ENCODE measurements at regions not wholly inside any gene's neighbourhood (a gene's known extent, or its start where the extent isn't known, plus 50 kb on each side); places are given as distances from the start of the nearest gene placed in this dataset.

DNA sequence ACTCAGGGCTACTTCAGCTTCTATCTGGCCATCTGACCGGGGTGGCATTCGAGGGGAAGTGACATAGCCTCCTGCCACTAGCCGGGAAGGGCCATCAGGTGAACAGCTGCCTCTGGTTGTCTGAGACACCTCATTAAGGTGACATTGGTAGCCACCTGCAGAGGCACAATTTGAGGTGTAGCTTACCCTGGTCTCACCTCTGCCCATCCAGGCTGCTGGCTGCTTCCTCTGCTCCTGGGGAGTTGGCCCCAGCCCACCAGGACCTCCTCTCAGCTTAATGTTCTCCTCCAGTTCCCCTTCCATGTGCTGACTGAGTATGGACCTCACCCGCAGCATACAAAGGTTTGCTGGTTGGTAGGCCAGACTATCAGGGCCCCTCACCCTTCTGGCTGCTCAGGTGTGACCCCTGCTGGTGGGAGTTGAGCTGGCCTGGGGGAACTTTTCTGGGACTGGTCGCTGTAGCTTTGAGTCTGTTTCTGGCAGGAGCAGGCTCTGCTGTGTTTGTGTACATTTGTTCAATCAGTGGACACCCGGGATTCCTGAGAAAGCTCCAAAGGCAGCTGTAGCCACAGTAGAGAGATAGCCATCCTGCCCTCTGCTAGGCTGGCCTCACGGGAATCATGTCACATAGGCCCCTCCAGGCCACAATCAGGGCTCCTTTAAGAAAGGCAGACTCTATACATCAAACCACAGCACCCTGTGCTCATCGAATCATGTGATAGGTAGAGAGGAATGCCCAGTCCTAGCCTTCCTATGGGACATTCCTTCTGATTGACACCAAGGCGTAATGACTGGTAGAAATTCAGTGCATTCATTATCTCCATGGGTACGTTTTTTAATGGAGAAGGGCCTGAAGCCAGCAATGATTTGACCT, 295.1 kb upstream of the PLET1 start:
- no peak overlapping the region for H3K4me3 Mint-ChIP-seq
- H3K9me3 Mint-ChIP-seq: no peaks in the 10 kb centered on the region
- no peaks in the 10 kb centered on the region for H3K36me3 Mint-ChIP-seq (ENCODE audit: low read depth)
- H3K4me1 Mint-ChIP-seq (ENCODE audit: low read depth): no peaks in the 10 kb centered on the region
- H3K27ac Mint-ChIP-seq: no peak overlapping the region
- H3K27me3 Mint-ChIP-seq: peaks cover 7% of the 10 kb centered on the region

DNA sequence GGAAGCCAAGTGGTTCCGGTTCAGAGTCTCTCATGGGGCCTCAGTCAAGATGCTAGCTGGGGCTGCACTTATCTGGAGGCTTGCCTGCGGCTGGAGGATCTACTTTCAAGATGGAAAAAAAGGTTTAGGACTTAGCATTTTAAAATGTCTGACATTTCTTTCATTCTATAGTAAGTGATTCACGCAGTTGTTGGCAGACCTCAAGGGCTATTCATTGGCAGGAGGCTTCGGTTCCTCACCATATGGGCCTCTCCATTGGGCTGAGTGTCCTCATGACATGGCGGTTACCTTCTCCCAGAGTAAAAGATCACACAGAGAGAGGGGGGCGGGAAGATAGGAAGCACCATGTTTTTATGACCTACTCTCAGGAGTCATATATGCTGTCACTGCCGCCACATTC, 298.0 kb upstream of the PLET1 start:
- Mint-ChIP-seq H3K27me3 (no peaks in the 10 kb centered on the region), H3K9me3 (no peaks in the 10 kb centered on the region), H3K36me3 (ENCODE audit: low read depth) (no peaks in the 10 kb centered on the region), H3K27ac (no peak overlapping the region), H3K4me3 (no peak overlapping the region), H3K4me1 (ENCODE audit: low read depth) (no peaks in the 10 kb centered on the region)

DNA sequence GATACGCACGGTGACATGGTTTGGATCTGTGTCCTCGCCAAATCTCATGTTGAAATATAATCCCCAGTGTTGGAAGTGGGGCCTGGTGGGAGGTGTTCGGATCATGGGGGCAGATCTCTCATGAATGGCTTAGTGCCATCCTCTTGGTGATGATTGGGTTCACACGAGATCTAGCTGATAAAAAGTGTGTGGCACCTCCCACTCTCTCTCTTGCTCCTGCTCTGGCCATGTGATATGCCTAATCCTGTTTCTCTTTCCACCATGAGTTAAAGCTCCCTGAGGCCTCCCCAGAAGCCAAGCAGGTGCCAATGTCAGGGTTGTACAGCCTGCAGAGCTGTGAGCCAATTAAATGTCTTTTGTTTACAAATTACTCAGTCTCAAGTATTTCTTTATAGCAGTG, 303.1 kb upstream of the PLET1 start:
- Mint-ChIP-seq H3K27ac (no peak overlapping the region), H3K27me3 (peaks cover 15% of the 10 kb centered on the region), H3K36me3 (ENCODE audit: low read depth) (no peaks in the 10 kb centered on the region), H3K9me3 (no peaks in the 10 kb centered on the region), H3K4me3 (no peak overlapping the region), H3K4me1 (ENCODE audit: low read depth) (no peaks in the 10 kb centered on the region)

DNA sequence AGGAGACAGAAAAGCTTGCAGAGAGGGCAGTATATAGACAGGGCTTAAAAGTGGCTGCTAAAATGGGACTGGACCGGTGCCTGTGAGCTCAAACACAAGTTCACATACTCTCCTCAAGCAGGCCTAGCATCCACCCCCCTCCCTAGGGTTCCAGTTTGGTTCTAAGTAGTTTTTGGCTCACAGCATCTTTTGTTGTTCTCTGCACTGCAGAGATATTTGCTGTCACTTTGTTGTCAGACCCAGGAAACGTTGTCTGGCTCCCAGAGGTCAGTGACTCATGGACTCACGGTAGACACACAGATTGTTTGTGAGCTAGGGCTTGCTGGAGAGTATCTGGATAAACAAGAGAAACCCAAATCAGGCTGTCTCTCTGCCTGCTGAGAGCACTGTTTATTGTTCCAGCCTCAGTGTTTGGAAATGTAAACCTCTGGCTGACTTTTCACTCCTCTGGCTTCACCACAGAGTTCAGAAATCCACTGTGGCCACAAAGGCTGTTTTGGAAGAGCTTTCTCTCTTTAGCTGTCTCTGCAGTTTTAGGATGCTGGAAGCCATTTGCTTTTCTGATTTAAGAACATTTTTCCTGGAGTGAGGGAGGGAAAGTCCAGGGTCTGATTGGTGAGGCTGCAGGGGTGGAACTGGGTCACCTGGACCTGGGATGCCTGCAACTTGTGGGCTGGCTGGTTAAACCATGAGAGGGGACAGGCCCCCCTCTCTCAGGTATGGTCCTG, 303.7 kb upstream of the PLET1 start:
- Mint-ChIP-seq H3K27me3 (peaks cover 17% of the 10 kb centered on the region), H3K4me3 (no peak overlapping the region), H3K27ac (no peak overlapping the region), H3K9me3 (no peaks in the 10 kb centered on the region), H3K36me3 (ENCODE audit: low read depth) (no peaks in the 10 kb centered on the region), H3K4me1 (ENCODE audit: low read depth) (no peaks in the 10 kb centered on the region)

DNA sequence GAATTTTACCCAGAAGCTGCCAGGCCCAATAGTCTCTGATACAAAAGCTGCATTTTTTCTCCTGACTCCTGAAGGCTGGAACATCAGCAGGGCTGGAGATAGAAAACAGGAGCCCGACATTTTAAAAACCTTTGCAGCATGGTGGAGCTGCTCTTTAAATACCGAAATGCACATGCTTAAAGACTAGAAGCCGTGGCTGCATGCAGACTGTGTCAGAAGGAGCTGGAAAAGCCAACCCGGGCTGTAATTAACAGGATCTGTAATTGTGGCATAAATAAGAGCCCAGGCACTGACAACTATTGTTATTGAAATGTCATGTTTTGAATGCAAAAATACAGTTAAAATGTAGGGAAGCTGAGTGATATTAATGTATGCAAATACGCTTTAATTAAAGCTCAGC, 304.9 kb upstream of the PLET1 start:
- H3K4me3 Mint-ChIP-seq: no peak overlapping the region
- no peaks in the 10 kb centered on the region for H3K9me3 Mint-ChIP-seq
- no peak overlapping the region for H3K27ac Mint-ChIP-seq
- H3K36me3 Mint-ChIP-seq (ENCODE audit: low read depth): no peaks in the 10 kb centered on the region
- no peaks in the 10 kb centered on the region for H3K4me1 Mint-ChIP-seq (ENCODE audit: low read depth)
- peaks cover 29% of the 10 kb centered on the region for H3K27me3 Mint-ChIP-seq

DNA sequence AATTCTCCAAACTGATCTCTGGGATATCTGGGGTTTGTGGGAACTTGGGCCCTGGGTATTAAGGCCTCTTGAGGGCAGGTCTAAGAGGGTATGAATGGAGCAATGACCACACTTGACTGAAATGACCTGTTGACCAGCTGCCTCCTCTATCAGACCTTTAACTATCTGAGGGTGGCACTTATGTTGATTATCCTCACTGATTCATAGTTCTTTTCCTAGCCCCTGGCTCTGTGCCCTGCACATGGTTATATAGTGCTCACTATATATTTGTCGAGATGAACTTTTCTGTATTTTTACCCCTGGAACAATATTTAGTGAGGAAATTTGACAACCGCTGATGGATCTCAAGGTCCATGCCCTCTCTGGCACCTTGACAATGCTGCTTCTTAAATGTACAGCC, 305.5 kb upstream of the PLET1 start:
- Mint-ChIP-seq H3K9me3 (no peaks in the 10 kb centered on the region), H3K4me1 (ENCODE audit: low read depth) (no peaks in the 10 kb centered on the region), H3K4me3 (no peak overlapping the region), H3K27me3 (peaks cover 35% of the 10 kb centered on the region), H3K27ac (no peak overlapping the region), H3K36me3 (ENCODE audit: low read depth) (no peaks in the 10 kb centered on the region)

DNA sequence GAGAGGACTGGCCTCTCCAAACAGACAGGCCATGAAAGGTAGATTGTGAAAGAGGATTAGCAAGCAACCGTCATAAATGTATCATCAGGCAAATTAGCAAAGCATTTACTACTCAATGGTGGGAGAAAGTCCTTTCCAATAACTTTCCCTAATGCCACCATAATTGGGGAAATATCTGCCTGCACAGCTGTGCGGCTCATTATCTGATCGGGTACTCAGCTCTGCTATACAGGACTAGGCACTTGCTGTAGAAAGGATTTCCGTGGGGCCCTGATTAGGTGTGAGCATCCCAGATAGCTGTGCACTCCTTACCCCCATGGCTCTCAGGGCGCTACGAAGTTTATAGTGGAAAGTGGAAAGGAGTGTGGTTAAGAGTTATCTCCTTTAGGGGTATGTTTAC, 309.7 kb upstream of the PLET1 start:
- Mint-ChIP-seq H3K9me3 (no peaks in the 10 kb centered on the region), H3K4me3 (no peak overlapping the region), H3K27me3 (peaks cover 35% of the 10 kb centered on the region), H3K27ac (no peak overlapping the region), H3K4me1 (ENCODE audit: low read depth) (no peaks in the 10 kb centered on the region), H3K36me3 (ENCODE audit: low read depth) (no peaks in the 10 kb centered on the region)

DNA sequence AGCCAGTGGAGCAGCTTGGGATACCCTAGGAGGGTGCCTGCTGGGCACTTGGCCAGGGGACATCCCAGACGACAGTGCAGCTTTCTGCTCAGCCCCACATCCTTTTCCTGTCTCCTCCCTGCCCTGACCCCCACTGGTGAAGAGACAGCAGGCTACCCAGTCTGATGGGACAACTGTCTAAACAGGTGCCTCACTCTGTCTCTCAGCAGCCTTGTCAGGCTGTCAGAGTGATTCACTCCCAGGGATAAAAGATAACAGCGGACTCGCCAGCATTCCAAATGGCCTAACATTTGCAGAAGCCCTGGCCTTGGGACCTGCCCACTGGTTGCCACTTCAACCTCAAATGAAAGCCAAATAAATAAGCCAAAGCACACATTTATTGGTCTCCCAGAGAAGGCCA, 318.6 kb upstream of the PLET1 start:
- Mint-ChIP-seq H3K36me3 (ENCODE audit: low read depth) (no peaks in the 10 kb centered on the region), H3K9me3 (no peaks in the 10 kb centered on the region), H3K27me3 (peaks cover 2% of the 10 kb centered on the region), H3K27ac (no peak overlapping the region), H3K4me3 (no peak overlapping the region), H3K4me1 (ENCODE audit: low read depth) (no peaks in the 10 kb centered on the region)

DNA sequence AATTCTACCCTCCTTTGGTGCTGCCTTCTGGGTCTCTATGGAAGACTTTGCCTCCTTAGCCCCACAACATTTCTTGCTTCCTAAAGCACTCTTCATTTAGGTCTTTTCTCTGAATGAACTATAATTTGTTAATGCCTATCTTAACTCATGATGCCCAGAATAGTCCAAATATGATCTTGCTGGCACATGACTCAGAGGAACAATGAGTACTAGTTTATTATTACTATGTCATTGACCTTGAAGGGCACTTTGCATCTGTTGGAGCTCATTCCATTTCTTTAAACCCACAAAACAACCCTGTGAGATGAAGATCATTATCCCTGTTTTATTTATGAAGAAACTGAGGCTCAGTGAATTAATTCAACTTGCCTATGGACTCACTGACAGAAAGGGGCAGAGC, 320.2 kb upstream of the PLET1 start:
- Mint-ChIP-seq H3K9me3 (no peaks in the 10 kb centered on the region), H3K4me1 (ENCODE audit: low read depth) (no peaks in the 10 kb centered on the region), H3K4me3 (no peak overlapping the region), H3K36me3 (ENCODE audit: low read depth) (no peaks in the 10 kb centered on the region), H3K27me3 (peaks cover 5% of the 10 kb centered on the region), H3K27ac (no peak overlapping the region)

DNA sequence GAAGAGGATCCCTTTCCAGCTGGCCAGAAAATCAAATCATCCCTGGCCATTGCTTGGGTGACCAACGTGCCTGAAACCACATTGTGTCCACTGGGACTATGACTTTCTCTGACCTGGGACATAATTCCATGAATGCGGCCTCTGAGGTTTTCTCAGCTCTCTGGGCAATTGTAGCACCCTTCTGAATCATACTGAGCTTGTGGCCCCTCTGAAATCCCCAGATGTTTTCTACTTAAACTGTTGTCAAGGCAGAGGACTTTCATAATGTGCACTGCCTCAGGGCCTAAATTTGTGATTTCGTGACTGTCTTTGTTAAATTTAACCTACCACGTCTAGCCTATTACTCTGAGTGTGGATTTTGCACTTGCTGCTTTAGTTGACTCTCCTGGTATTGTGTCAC, 321.1 kb upstream of the PLET1 start:
- no peaks in the 10 kb centered on the region for H3K9me3 Mint-ChIP-seq
- peaks cover 5% of the 10 kb centered on the region for H3K27me3 Mint-ChIP-seq
- H3K4me1 Mint-ChIP-seq (ENCODE audit: low read depth): no peaks in the 10 kb centered on the region
- no peaks in the 10 kb centered on the region for H3K36me3 Mint-ChIP-seq (ENCODE audit: low read depth)
- H3K27ac Mint-ChIP-seq: no peak overlapping the region
- H3K4me3 Mint-ChIP-seq: no peak overlapping the region

DNA sequence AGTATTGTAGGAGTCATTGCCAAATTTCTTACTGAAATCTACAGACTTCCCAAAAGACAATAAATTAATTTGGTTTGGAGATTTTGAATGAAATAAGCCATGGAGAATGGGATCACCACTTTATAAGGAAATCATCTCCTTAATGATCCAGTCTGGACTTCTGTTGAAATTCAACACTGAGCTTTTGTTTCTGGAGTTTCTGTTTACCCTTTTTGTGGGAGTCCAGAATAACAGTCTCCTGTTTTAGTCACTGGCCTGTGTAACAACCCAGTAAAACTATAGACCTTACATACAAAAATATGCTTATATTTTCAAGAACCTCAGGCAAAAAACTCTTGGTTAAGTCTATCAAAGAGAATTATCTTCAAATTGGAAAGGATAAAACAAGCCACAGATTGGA, 321.7 kb upstream of the PLET1 start:
- Mint-ChIP-seq H3K36me3 (ENCODE audit: low read depth) (no peaks in the 10 kb centered on the region), H3K9me3 (no peaks in the 10 kb centered on the region), H3K4me1 (ENCODE audit: low read depth) (no peaks in the 10 kb centered on the region), H3K4me3 (no peak overlapping the region), H3K27ac (no peak overlapping the region), H3K27me3 (peaks cover 5% of the 10 kb centered on the region)

DNA sequence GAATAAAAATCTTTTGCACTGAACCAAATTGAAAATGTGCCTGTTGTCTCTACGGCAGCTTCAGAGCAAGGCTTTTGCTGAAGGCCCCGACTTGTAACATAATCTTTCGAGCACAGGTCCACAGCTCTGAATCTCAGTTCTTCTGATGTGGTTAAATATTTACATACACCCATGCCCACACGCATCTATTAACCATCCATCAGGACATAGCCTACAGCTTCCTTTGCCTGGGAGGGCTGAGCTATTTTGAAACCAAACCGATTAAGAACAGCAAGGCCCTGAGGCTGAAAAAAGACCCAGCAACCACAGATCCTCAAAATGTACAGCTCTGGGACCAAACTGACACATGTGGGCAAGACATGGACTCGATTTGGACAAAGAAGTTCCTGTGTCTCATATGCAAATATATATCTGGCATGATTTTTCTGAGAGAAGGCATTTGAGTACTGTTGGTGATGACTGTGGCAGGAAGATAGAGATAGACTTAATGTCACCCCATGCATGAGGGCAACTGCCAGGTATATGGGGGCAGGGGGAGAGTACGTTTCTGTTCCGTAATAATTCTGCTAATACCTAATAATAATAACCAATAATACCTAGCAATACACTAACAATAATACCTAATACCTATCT, 322.7 kb upstream of the PLET1 start:
- Mint-ChIP-seq H3K27me3 (peaks cover 5% of the 10 kb centered on the region), H3K4me3 (no peak overlapping the region), H3K27ac (no peak overlapping the region), H3K9me3 (no peaks in the 10 kb centered on the region), H3K36me3 (ENCODE audit: low read depth) (no peaks in the 10 kb centered on the region), H3K4me1 (ENCODE audit: low read depth) (no peaks in the 10 kb centered on the region)

DNA sequence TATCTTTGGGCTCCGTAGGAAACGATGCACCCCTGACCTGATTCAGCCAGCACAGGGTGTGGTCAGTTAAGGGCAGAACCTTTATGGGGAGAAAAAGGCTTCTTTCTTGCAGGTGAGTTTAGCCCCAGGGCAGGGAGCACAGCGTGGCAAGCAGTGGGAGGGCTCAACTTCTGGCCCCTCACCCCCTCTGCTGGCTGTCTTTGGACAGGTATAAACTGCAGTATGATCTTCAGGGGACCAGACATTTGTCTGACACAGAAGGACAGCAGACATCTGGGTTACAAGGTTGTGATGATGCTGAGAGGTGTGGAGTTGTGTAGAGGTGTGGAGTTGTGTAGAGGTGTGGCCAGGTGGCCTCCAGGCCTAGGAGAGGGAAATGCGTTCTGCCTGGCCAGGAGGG, 324.0 kb upstream of the PLET1 start:
- no peaks in the 10 kb centered on the region for H3K9me3 Mint-ChIP-seq
- peaks cover 5% of the 10 kb centered on the region for H3K27me3 Mint-ChIP-seq
- H3K4me1 Mint-ChIP-seq (ENCODE audit: low read depth): no peaks in the 10 kb centered on the region
- H3K4me3 Mint-ChIP-seq: no peak overlapping the region
- H3K27ac Mint-ChIP-seq: no peak overlapping the region
- no peaks in the 10 kb centered on the region for H3K36me3 Mint-ChIP-seq (ENCODE audit: low read depth)

DNA sequence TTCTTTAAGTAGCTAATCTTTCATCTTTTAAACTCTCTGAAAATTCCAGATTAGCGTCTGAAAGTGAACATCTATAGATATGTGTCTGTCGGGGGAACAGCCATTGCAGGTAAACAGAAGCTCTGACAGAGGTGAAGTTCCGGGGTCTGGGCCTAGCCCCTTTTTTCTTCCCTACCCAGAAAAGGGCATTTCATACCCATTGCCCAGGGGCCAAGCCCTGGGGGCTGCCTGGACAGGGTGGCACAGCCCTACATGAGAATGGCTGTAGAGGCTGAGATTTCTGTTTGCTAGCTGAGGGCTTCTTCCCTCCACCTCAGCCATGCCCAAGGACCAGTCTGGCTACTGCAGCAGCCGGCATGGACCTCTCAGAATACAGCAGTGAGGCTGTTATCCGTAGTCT, 327.0 kb upstream of the PLET1 start:
- Mint-ChIP-seq H3K27ac (no peak overlapping the region), H3K9me3 (no peaks in the 10 kb centered on the region), H3K27me3 (peaks cover 5% of the 10 kb centered on the region), H3K4me3 (no peak overlapping the region), H3K4me1 (ENCODE audit: low read depth) (no peaks in the 10 kb centered on the region), H3K36me3 (ENCODE audit: low read depth) (no peaks in the 10 kb centered on the region)

DNA sequence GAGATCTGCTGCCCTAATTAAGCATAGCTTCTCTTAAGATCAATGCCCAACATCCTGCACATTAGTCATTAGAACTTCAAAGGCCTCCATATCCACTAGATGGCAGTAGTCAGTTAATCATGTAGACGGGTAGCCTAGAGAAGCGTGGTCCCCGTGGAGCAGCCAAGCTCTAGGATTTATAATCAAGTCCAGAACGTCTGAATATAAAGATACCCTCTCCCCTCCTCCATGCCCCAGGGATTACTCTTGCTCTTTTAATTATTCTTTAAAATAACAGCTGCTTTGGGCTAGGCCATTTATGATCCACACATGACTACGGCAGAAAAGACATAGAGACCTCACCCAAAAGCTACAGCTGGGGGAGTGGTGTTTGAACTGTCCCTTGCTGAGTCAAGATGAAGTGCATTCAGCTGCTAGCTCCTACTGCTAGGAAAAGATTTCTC, 327.6 kb upstream of the PLET1 start:
- H3K27ac Mint-ChIP-seq: no peak overlapping the region
- H3K4me3 Mint-ChIP-seq: no peak overlapping the region
- no peaks in the 10 kb centered on the region for H3K4me1 Mint-ChIP-seq (ENCODE audit: low read depth)
- H3K36me3 Mint-ChIP-seq (ENCODE audit: low read depth): no peaks in the 10 kb centered on the region
- no peaks in the 10 kb centered on the region for H3K9me3 Mint-ChIP-seq
- peaks cover 5% of the 10 kb centered on the region for H3K27me3 Mint-ChIP-seq
